Stimulated activated CD4-positive, alpha-beta T cell treated with anti-CD3 and anti-CD28 coated beads, Interleukin-1b, Interleukin-23, amount 100 ng/mL, for 1 hour (primary cell): ENCODE measurements at regions not wholly inside any gene's neighbourhood (a gene's known extent, or its start where the extent isn't known, plus 50 kb on each side); places are given as distances from the start of the nearest gene placed in this dataset.

Experiments
- DNase-seq, 2 donors: peaks; one replicate each; pipeline ENCODE4 v3.0.0-alpha.2; 2020; ENCODE audit warnings: low read depth in 2 of 2

DNA sequence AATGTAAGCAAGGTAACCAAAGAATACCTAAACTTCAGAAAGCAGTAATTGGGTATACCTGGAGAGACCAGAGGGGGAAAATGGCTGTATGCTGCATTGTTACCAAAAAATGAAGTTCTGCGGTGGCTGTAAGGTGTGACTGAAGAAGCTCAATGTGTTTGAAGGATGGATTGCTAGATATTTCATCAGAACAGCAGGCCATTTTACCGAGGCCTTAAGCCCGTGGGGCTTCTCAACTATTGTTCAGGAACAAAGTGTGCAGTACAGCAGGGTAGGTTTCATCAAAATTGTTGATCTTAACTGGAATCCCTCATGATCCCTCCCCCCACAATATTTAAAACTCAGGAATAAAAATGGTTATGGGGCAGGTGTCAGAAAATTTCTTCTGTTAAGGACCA, 204.0 kb upstream of the GHITM start:
- no peak for DNase-seq

DNA sequence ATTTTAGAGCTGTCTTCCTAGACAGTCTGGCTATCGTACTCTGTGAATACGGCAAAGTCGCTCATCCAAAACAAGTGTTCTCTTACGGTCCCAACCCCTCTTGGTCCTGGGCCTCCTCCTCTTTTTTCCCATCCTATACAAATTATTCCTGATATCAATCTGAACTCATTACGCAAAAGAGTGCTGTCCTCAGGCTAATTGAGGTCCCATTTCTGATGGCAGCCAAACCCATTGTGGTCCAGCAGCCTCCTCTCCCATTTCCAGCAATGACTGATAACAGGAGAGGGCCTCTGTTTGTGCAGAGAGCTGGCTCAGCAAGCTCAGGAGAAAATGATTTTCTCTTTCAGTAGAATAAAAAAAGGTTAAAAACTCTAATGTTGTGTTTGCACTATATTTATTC, 203.4 kb upstream of the GHITM start:
- no peak for DNase-seq

DNA sequence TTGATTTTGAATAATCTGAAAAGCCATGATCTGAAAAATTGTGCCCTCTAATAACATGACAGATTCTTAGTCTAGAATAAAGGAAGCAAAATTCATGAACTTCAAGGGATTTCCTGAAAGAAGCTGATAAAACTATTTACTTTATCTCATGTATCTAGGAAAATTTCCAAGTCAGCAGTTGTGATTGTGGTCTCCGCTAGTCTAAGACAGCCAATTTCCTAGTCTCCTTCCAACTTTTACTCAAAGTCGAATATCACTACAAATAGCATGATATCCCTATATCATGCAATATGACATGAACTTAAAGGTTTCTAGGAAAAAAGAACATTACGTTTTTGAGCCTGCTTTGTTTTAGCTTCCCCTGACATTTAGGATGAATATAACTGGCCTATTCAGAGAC, 202.1 kb upstream of the GHITM start:
- no peak for DNase-seq

DNA sequence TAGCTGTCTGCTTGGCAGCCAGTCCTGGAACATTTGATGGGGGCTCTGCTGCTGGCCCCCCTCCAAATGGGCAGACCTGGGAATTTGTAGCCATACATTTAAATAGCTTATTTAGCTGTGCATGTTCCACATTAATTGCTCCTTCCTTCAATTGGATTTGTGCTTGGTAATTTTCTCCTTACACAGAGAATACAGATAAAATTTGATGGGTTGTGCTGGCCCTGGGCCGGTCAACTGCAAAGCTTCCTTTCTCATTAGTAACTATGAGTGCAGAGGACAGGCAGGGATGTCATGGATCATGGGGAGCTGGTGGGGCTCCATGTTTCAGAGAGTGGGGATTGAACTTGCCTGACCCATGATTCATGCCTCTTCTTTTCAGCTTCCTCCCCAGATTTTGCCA, 201.5 kb upstream of the GHITM start:
- DNase-seq = no peak

DNA sequence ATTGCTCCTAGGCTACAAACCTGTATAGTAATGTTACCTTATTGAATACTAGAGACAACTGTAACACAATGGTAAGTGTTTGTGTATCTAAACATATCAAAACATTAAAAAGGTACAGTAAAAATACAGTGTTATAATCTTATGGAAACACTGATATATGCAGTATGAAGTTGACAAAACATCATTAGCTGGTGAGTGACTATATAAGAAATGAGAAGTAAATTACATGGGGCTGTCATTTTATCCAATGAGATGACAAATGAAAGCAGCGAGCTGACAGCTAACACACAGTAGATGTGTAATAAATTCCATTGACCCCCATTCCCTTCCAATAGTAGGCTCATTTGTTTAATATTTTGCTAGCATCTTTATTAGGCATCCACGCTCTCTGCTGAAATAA, 198.1 kb upstream of the GHITM start:
- DNase-seq = no peak

DNA sequence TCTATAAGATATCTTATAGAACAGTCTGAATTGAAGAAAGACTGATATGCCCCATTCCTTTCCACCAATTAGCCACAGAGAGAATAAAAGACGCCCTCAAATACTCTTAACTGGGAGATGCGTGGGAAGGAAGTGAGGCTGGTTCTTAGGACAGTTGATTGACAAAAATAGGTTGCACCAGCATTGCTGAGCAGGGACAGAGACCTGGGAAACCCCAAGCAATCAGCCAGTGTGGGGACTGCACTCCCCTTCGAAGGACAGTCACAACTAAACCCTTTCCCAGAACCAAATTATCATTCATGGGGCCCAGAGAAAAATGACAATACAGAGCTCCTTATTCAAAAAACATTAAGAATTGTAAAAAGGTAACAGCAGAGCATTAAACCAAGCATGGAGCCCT, 196.9 kb upstream of the GHITM start:
- no peak for DNase-seq

DNA sequence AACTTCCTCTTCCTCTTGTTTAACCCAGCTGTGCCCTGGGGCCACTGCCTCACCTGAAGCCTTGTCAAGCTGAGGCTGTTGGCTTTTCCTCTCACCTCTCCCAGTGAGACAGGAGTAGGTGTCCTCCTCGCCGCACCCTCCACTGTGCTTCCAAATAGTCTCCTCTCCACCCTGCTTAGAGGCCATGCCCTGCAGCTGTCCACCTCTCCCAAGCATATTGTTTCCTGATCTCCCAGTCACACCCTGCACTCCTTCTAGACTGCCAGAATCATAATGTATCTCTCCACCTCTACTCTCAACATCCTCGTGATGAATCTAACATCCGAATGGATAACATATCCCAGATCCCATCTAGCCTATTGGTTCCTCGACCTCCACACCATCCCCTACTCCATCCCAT, 196.3 kb upstream of the GHITM start:
- no peak for DNase-seq

DNA sequence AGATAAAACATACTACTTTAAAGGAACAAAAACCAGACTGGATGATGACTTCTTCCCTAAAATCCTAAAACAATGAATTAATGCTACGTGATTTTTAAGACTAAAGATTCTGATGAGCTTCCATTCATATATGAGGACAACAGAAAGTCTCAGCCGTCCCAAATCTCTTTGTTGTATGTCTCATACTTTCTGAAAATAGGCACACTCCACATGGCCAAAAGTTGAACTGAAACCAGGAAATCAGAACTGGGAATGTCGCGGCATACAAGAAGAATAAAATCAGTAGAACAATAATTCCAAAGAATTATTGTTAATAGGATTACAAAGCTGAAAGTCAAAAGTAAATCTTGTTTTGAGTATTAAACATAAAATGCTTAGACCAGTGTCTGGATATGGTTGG, 195.4 kb upstream of the GHITM start:
- no peak for DNase-seq

DNA sequence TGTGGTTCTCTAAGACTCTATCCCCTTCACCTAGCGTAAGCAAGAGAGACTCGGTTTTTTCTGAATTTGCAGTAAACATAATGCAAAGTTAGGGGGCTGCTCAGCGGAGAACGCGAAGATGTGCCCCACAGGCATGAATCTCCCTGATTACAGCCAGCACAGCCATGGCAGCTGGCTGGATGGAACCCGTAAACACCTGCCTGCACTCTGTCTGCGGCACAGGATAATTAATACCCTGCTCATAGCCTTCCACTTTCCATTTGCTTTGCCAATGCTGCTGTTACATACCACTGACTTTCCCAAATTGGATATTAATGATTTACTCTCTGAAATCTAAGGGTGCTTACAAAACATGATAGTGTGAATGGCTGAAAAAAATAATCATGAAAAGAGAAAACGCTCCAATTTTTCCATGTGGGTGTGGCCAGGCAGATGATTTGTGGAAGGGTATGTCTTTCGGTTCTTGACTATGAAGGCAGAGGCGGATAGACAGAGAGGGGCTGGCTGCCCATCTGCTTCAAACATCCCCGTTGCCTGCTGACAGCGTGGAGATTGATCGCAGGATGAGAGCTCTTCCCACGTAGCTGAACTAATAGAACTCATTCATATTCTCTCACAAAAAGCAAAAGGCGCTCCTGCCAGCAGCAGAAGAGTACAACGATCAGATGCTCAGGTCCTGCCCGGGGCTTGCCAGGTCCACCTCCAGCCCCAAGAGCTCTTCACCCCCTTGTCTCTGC, 193.2 kb upstream of the GHITM start:
- no peak for DNase-seq

DNA sequence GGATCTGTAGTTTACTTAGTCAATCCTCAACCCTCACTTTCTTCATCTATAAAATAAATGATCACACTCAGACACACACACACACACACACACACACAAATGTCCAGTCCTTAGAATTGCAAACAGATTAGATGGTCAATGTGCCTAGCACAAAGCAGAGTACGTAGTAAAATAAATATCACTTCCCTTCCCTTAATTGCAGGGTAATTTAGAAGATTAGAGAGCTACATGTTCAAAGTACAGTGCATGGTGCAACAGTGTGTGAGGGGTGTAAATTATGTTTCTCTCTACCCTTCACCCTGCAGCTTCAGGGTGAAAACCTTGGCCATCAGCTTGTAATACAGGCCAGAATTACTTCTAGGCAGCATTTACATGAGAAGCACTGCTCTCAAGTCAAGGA, 187.0 kb upstream of the GHITM start:
- no peak for DNase-seq

DNA sequence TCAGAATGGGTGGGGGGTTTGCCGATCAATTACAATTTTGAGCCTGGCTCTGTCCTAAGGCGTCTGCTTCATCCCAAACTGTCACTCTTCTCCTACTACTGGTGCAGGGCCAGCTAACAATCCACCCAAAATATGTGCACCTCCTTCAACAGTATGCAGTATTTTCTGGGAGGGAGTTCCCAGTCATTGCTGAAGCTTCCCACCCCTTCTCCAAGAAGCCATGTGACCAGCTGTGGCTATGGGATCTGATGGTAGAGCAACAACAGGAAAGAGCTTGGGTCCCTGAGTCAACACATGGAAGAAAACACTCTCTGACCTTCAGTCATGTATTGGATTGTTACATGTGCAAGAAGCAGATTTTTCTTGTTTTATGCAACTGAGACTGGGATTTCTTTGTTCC, 185.7 kb upstream of the GHITM start:
- no peak for DNase-seq

DNA sequence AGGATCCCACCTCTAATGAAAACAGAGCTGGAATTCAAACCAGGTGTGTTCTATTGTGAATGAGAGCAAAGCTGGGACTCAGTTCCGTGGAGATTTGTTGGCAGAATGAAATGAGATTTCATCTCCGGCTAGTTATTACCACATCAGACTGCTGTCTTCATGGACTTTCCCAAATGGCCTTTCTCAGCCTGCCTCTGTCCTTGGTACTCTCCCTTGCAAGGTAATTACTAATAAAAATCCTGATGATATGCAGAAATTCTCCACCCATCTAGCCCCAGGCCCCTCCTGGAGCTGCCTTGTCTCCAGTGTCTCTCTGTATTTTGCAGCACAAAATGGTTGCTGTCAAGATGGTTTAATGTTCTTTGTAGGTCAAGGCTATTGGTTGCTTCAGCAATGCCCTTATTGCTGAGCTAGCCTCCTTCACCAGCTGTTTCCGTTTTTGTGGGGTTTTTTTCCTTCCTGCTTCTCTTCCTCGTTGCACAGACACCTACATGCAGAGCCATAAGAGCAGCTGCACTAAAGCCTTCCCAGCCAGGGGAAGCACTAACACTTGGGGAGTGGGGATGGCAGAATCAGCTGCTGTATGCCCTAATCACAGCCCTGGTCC, 185.0 kb upstream of the GHITM start:
- no peak for DNase-seq

DNA sequence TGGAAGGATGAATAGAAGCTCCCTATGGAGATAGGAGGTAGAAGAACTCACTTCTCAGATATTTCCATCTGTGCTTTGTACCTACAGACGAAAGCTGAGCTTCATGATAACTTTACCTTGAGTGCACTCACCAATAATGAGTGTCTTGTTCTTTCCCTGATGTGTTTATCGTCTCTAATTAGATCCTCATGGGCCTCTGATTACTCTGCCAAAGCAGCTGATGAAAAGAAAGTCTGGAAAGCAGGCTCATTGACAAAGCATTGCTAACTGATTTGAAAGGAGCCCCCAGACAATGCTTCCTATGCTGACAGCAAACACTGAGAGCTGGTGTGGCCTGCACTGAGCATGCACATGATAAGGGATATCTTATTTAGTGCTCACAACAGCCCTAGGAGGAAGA, 183.9 kb upstream of the GHITM start:
- no peak for DNase-seq

DNA sequence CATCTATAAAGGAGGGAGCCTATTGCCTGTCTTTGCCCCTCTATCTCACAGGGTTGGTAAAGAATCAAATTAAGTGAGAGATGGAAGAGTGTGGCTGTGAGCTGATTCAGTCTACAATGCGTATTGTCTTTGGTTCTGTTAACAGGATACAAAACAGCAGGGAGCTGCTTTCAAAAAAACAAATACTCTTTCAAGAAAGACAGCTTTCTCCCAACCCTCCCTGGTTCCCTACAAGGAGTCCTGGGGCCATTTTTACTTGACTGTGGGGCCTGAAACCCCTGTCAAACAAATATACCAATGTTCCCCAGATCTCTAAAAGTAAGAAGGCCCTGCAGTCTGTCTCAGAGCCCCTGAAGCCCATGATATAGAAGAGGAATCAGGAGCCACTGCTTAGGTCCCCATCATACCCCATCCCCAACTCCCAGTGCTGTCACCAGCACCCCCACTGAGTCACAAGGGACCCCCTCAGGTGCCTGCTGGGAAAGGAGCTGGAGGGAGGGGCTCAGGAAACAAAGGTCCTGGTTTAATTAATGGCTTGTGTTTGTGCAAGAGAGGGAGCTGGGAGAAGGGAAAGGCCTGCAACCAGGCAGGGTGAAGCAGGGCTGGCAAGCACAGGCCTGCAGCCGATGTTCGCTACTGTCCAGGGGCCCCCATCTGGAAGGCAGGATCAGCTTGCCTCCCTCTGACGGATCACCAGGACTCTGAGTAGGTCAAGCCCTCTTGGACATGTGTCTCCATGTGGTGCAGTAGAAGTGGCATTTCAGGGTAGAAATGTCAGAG, 182.0 kb upstream of the GHITM start:
- DNase-seq = no peak

DNA sequence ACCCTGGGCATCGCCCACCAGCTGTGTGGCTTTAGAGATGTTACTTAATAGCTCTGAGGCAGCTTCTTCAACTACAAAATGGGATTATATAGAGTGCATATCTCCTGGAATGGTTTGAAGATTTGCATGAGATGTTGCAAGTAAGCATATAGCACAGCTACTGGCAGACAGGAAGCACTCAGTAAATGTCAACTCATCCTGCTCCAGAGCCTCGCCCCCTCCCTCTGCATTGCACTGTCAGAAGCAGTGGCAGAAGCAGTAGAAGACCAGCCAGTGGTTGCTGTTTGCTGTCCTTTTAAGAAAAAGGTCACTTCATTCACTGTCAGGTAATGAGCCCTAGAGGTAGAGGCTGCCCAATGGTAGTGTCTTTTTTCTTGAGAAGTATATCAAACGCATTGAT, 180.0 kb upstream of the GHITM start:
- DNase-seq = no peak

DNA sequence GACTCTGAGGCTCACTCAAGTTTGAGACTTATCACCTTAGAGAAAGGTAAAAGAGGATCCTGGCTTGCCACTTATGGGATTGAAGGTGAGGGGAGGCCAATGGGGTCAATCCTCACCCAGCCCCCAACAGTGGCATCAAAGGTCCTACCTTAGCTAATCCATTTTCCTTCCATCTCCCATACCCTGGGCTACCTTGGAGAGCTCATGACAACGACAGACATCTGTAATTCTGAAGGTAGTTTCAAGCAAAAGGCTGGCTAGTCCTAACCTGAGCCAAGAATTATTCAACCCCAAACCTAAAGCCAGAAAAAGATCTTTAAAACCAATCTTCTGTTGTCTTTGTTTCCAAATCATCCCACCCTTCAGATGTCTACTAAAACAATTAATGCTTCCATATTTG, 179.2 kb upstream of the GHITM start:
- no peak for DNase-seq

DNA sequence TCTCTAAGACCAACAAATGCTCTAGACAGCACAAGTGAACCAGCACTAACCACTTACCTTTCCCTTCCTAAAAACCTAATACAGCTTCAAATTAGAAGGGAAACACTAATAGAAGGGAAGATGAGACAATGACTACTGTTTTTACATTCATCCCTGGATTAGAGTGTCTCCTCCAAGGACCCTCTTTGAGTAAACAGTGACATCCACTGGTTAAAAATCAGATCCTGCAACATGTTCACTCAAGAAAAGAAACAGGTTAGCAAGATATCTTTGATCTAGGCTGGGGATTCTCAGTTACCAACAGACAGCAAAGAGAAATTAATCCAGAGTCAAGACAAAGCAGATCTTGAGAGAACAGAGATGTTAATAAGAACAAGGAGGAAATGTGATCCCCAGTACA, 177.7 kb upstream of the GHITM start:
- DNase-seq = no peak

DNA sequence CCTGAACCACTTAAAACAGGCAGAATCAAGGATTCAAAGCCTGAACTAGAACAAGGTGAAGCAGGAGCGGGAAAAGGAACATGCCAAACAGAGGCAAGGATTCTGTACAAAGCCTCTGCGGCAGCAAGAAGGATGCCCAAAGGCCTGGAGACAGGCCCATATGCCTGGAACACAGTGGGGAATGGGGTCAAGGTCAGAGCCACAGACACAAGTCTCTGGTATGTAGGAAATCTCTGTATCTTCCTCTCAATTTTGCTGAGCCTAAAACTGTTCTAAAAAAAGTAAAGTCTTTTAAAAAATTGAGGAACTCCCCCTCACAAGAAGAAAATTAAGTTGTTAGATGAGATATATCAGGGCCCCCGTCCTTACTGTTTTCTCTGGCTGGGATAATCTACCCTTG, 175.9 kb upstream of the GHITM start:
- DNase-seq = no peak

DNA sequence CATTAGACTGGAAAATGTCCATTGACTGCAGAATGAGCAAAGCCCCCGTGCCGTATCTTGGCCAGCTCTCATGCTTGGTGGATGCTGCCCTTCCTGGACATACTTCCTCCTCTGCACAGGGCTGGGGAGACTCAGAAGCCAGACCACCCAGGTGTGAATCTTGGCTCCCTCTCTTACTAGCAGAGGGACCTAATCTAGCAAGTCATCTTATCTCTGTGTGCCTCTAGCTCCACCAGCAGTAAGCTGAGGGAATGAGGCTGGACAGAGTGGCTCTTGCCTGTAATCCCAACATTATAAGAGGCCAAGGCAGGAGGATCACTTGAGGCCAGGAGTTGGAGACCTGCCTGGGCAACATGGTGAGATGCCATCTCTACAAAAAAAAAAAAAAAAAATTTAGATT, 173.8 kb upstream of the GHITM start:
- no peak for DNase-seq

DNA sequence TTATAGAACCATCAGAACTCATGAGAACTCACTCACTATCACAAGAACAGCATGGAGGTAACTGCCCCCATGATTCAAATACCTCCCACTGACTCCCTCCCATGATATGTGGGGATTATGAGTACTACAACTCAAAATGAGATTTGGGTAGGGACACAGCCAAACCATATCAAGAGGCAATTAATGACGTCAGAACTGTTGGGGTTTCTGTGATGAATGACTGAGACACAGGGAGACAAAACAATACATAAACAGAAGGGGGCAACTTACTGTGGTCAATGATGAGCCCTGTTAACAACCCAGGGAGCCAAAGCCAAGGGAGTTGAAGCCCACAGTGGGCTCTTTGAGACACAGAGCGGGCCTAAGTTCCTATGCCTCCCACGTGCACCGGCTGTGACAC, 171.3 kb upstream of the GHITM start:
- no peak for DNase-seq

DNA sequence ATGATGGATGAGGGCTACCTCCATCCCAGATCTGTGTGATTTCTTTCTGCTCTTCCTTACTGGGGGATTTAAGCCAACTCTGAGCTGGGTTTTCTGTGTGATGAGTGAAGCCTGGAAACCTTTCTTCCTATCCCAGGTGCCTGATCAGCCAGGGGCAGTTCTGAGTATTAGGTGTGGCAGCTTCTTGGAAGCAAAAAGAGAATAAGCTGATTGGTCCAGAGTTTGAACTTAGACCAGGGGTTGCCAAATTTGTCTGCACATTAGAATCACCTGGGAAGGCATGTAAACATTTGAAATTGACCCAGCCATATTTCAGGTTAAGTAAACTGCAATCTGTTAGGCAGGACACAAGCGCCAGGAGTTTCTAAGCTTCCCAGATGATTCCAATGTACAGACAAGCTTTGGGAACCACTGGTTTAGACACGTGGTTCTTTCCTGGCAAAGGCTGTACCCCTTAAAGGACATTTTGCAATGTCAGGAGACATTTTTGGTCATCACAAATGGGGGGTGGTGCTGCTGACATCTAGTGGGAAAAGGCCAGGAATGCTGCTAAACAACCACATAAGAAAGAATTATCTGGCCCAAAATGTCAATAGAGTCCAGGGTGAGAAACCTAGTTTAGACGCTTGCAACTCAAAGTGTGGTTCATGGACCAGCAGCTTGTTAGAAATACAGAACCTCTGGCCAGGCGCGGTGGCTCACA, 160.5 kb upstream of the GHITM start:
- no peak for DNase-seq

DNA sequence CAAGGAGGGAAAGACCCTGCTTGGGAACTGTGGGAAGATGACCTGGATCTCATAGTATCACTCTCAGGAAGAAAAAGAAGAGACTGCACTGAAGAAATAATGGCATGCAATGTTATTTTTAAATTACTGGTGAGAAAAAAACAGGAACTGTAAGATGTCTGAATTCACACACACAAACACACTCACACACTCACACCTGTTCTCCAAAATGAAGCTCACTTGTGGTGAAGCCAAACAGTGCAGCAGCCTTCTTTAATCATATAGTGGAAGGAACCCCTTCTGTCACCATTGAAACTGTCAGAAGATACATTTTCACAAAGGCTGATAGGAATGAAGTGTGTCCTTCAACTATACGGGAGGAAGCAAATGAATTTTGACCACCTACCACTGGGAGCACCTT, 156.5 kb upstream of the GHITM start:
- DNase-seq = no peak
